DOHH2 (cell line): ENCODE measurements at regions not wholly inside any gene's neighbourhood (a gene's known extent, or its start where the extent isn't known, plus 50 kb on each side); places are given as distances from the start of the nearest gene placed in this dataset.

Experiments
- H3F3A ChIP-seq: fragments of 200-600 bp; sonication (generic), shearing (Covaris generic); 2 replicates; pipeline ENCODE4 v1.6.0; 2016; ENCODE audit warnings: antibody characterized with exemption, mild to moderate bottlenecking; ENCODE audit not compliant: control insufficient read depth, insufficient read depth
- H3K27ac ChIP-seq: fragments of 200-600 bp; sonication (generic); 2 replicates; pipeline ENCODE4 v1.5.1; 2014; ENCODE audit warnings: low read depth, mild to moderate bottlenecking, low read length, moderate library complexity
- H3K27me3 ChIP-seq: fragments of 200-600 bp; sonication (generic); 2 replicates; pipeline ENCODE4 v1.6.1; 2014; ENCODE audit warnings: mild to moderate bottlenecking, low read length, mixed read lengths; ENCODE audit not compliant: control insufficient read depth
- H3K36me3 ChIP-seq: fragments of 200-600 bp; sonication (generic); 2 replicates; pipeline ENCODE4 v1.6.1; 2014; ENCODE audit warnings: mild to moderate bottlenecking, low read length, moderate library complexity, mixed read lengths; ENCODE audit not compliant: control insufficient read depth
- H3K4me1 ChIP-seq: fragments of 200-600 bp; sonication (generic); 2 replicates; pipeline ENCODE4 v1.6.1; 2014; ENCODE audit warnings: mild to moderate bottlenecking, low read length, mixed read lengths; ENCODE audit not compliant: control insufficient read depth
- H3K4me2 ChIP-seq: fragments of 200-600 bp; sonication (generic); 2 replicates; pipeline ENCODE4 v1.6.0; 2014; ENCODE audit warnings: mild to moderate bottlenecking, low read length, moderate library complexity
- H3K4me3 ChIP-seq: fragments of 200-600 bp; sonication (generic); 2 replicates; pipeline ENCODE4 v1.5.1; 2014; ENCODE audit warnings: mild to moderate bottlenecking, low read length, mixed read lengths
- H3K79me2 ChIP-seq: fragments of 200-600 bp; sonication (generic); 2 replicates; pipeline ENCODE4 v1.6.1; 2014; ENCODE audit warnings: mild to moderate bottlenecking, low read length, mixed read lengths; ENCODE audit not compliant: control insufficient read depth
- H3K9me2 ChIP-seq: fragments of 200-600 bp; sonication (generic); replicated peaks from 2 replicates; pipeline ENCODE4 v1.6.1; 2014; ENCODE audit warnings: mild to moderate bottlenecking, low read length, mixed read lengths; ENCODE audit not compliant: control insufficient read depth
- H3K9me3 ChIP-seq: fragments of 200-600 bp; sonication (generic); 2 replicates; pipeline ENCODE4 v1.6.1; 2014; ENCODE audit warnings: antibody characterized with exemption, low read length, mixed read lengths; ENCODE audit not compliant: control insufficient read depth, insufficient read depth
- H4K20me1 ChIP-seq: fragments of 200-600 bp; sonication (generic); 2 replicates; pipeline ENCODE4 v1.6.0; 2014; ENCODE audit warnings: low read depth, mild to moderate bottlenecking, antibody characterized with exemption, low read length, moderate library complexity; ENCODE audit not compliant: control insufficient read depth, insufficient read depth
- CTCF ChIP-seq: fragments of 200-600 bp; sonication (generic); IDR thresholded peaks from one replicate; pipeline ENCODE4 v1.5.1; 2014; ENCODE audit warnings: antibody characterized with exemption, mild to moderate bottlenecking, low read depth, low read length; ENCODE audit not compliant: poor library complexity, severe bottlenecking
- EZH2phosphoT487 ChIP-seq: fragments of 200-600 bp; sonication (generic); IDR thresholded peaks from 2 replicates; pipeline ENCODE4 v1.6.1; 2017; ENCODE audit warnings: borderline replicate concordance, mild to moderate bottlenecking, antibody characterized with exemption, low read length, moderate library complexity, mixed read lengths

GRCh38 chr6:165872811-165873210 lies 209.8 kb upstream of the PDE10A start:
- H3K4me1 ChIP-seq: no peaks in the 10 kb centered on the region
- no peaks in the 10 kb centered on the region for H4K20me1 ChIP-seq
- no peak overlapping the region for H3K4me3 ChIP-seq
- H3F3A ChIP-seq: no peaks in the 10 kb centered on the region
- no peak overlapping the region for H3K27ac ChIP-seq
- peaks cover 22% of the 10 kb centered on the region for H3K27me3 ChIP-seq
- no peaks in the 10 kb centered on the region for H3K9me3 ChIP-seq
- no peak overlapping the region for H3K4me2 ChIP-seq
- no peak for TF ChIP-seq EZH2phosphoT487
- TF ChIP-seq CTCF: no peak
- no peaks in the 10 kb centered on the region for H3K79me2 ChIP-seq
- H3K9me2 ChIP-seq: no peaks in the 10 kb centered on the region
- H3K36me3 ChIP-seq: no peaks in the 10 kb centered on the region

GRCh38 chr6:165872311-165872710 lies 209.3 kb upstream of the PDE10A start:
- Histone ChIP-seq H3K36me3 (no peaks in the 10 kb centered on the region), H3K79me2 (no peaks in the 10 kb centered on the region), H3K27me3 (peaks cover 22% of the 10 kb centered on the region), H3K9me3 (no peaks in the 10 kb centered on the region), H3K4me2 (no peak overlapping the region), H4K20me1 (no peaks in the 10 kb centered on the region), H3K4me3 (no peak overlapping the region), H3K27ac (no peak overlapping the region), H3K9me2 (no peaks in the 10 kb centered on the region), H3F3A (no peaks in the 10 kb centered on the region), H3K4me1 (no peaks in the 10 kb centered on the region)
- TF ChIP-seq EZH2phosphoT487 (no peak), CTCF (no peak)

- no peak for TF ChIP-seq CTCF
- no peak for TF ChIP-seq EZH2phosphoT487
- Histone ChIP-seq H3K4me1 (no peaks in the 10 kb centered on the region), H3K4me2 (no peak overlapping the region), H3K79me2 (no peaks in the 10 kb centered on the region), H3K27me3 (peaks cover 22% of the 10 kb centered on the region), H3K36me3 (no peaks in the 10 kb centered on the region), H3K4me3 (no peak overlapping the region), H3K9me3 (no peaks in the 10 kb centered on the region), H3K9me2 (no peaks in the 10 kb centered on the region), H3F3A (no peaks in the 10 kb centered on the region), H4K20me1 (no peaks in the 10 kb centered on the region), H3K27ac (no peak overlapping the region)
Observed at GRCh38 chr6:165871571-165871970, 208.5 kb upstream of the PDE10A start.

GRCh38 chr6:165869526-165869925 lies 206.5 kb upstream of the PDE10A start:
- Histone ChIP-seq H3F3A (no peaks in the 10 kb centered on the region), H3K4me3 (no peak overlapping the region)

More at GRCh38 chr6:165869526-165869925, 206.5 kb upstream of the PDE10A start:
- Histone ChIP-seq H3K27me3 (peaks cover 13% of the 10 kb centered on the region), H3K4me2 (no peak overlapping the region), H3K27ac (no peak overlapping the region), H3K79me2 (no peaks in the 10 kb centered on the region), H4K20me1 (no peaks in the 10 kb centered on the region), H3K9me3 (no peaks in the 10 kb centered on the region), H3K36me3 (no peaks in the 10 kb centered on the region), H3K4me1 (no peaks in the 10 kb centered on the region), H3K9me2 (no peaks in the 10 kb centered on the region)
- TF ChIP-seq CTCF: no peak
- TF ChIP-seq EZH2phosphoT487: no peak
